B cell (primary cell): ENCODE measurements at regions not wholly inside any gene's neighbourhood (a gene's known extent, or its start where the extent isn't known, plus 50 kb on each side); places are given as distances from the start of the nearest gene placed in this dataset.

Experiments
- ATAC-seq: fragments of 200-7000 bp; cut with Tn5 transposase; one replicate; pipeline ENCODE4 v1.10.0; 2021; ENCODE audit warnings: low read depth, mild to moderate bottlenecking, moderate number of reproducible peaks, moderate library complexity
- CTCF ChIA-PET: fragments of 350-600 bp; sonication (Branson Sonifier 250); formaldehyde crosslinking; loops from one replicate; lab custom pipeline; 2021; ENCODE audit warnings: antibody characterized with exemption, inconsistent platforms; lab: Charles Lee
- POLR2A ChIA-PET: fragments of 350-600 bp; sonication (Branson Sonifier 250); formaldehyde crosslinking; loops from one replicate; lab custom pipeline; 2021; ENCODE audit warnings: antibody characterized with exemption; lab: Charles Lee
- DNase-seq: peaks from one replicate; pipeline ENCODE4 v3.0.0; 2013
- H2AFZ ChIP-seq: 2 replicates; pipeline ENCODE4 v1.6.1; 2012; ENCODE audit warnings: mild to moderate bottlenecking, low read depth, low read length; ENCODE audit not compliant: insufficient read depth, poor library complexity, severe bottlenecking
- H3K27ac ChIP-seq, 2 donors: 1 replicate in 1 of 2; 2 replicates in 1 of 2; pipeline ENCODE4 v1.5.1; 2012 to 2013; ENCODE audit warnings: low read length in 2 of 2, mild to moderate bottlenecking in 2 of 2, moderate library complexity in 1 of 2
- H3K27me3 ChIP-seq, 4 experiments: fragments of 200-600 bp in 1 of 4; sonication (generic) in 1 of 4; replicated peaks in 1 of 4; 1 replicate in 2 of 4; 2 replicates in 2 of 4; pipeline versions ENCODE4 v1.6.1 to v1.7.0; 2013 to 2016; ENCODE audit warnings: low read length in 3 of 4, mild to moderate bottlenecking in 2 of 4, mixed read lengths in 1 of 4, moderate library complexity in 1 of 4; ENCODE audit not compliant: insufficient read depth in 4 of 4, control insufficient read depth in 3 of 4; ENCODE audit errors: control extremely low read depth in 1 of 4
- H3K36me3 ChIP-seq, 2 experiments: replicated peaks in 1 of 2; 1 replicate in 1 of 2; 2 replicates in 1 of 2; pipeline versions ENCODE4 v1.6.1 to v1.7.1; 2013; ENCODE audit warnings: low read length in 1 of 2; ENCODE audit not compliant: insufficient read depth in 2 of 2, control insufficient read depth in 1 of 2; ENCODE audit errors: control extremely low read depth in 1 of 2, extremely low read depth in 1 of 2
- H3K4me1 ChIP-seq, 2 donors: fragments of 200-600 bp in 1 of 2; sonication (generic) in 1 of 2; 1 replicate in 1 of 2; 2 replicates in 1 of 2; pipeline versions ENCODE4 v1.5.1 to v1.6.1; 2013 to 2017; ENCODE audit warnings: low read length in 2 of 2; ENCODE audit not compliant: control insufficient read depth in 2 of 2, insufficient read depth in 2 of 2
- H3K4me2 ChIP-seq: replicated peaks from 2 replicates; pipeline ENCODE3; 2012; ENCODE audit warnings: mild to moderate bottlenecking, low read depth, low read length; ENCODE audit not compliant: poor library complexity, severe bottlenecking
- H3K4me3 ChIP-seq, 5 experiments: fragments of 200-600 bp in 1 of 5; sonication (generic) in 1 of 5; 1 replicate in 3 of 5; 2 replicates in 2 of 5; pipeline versions ENCODE4 v1.5.1 to v1.7.0; 2011 to 2016; ENCODE audit warnings: low read length in 4 of 5, mild to moderate bottlenecking in 4 of 5, low read depth in 2 of 5, control low read depth in 1 of 5, moderate library complexity in 1 of 5; ENCODE audit not compliant: insufficient read depth in 1 of 5; ENCODE audit errors: control extremely low read depth in 1 of 5, extremely low read depth in 1 of 5
- H3K79me2 ChIP-seq: fragments of 200-600 bp; sonication (generic); one replicate; pipeline ENCODE4 v1.6.0; 2016; ENCODE audit warnings: low read length; ENCODE audit not compliant: control insufficient read depth, insufficient read depth
- H3K9ac ChIP-seq: fragments of 200-600 bp; sonication (generic); 2 replicates; pipeline ENCODE4 v1.6.1; 2017; ENCODE audit warnings: mild to moderate bottlenecking, low read length, moderate library complexity
- H3K9me3 ChIP-seq, 3 donors: one replicate each; pipeline versions ENCODE4 v1.6.1 to v1.7.1; 2013; ENCODE audit warnings: low read length in 2 of 3; ENCODE audit not compliant: control insufficient read depth in 2 of 3, insufficient read depth in 1 of 3; ENCODE audit errors: control extremely low read depth in 1 of 3
- H4K20me1 ChIP-seq: 2 replicates; pipeline ENCODE4 v1.6.0; 2012; ENCODE audit warnings: mild to moderate bottlenecking, low read length; ENCODE audit not compliant: insufficient read depth, control insufficient read depth, poor library complexity, severe bottlenecking
- H3K27ac Mint-ChIP-seq: one replicate; pipeline ENCODE4 v1.8.0; 2021; ENCODE audit warnings: mixed read lengths
- H3K27me3 Mint-ChIP-seq: one replicate; pipeline ENCODE4 v1.8.0; 2021; ENCODE audit warnings: mixed read lengths
- H3K4me1 Mint-ChIP-seq: one replicate; pipeline ENCODE4 v1.8.0; 2021; ENCODE audit warnings: mixed read lengths
- H3K4me3 Mint-ChIP-seq: one replicate; pipeline ENCODE4 v1.8.0; 2021; ENCODE audit warnings: mixed read lengths
- H3K9me3 Mint-ChIP-seq: one replicate; pipeline ENCODE4 v1.8.0; 2022; ENCODE audit warnings: mixed read lengths; ENCODE audit not compliant: insufficient read depth
- EZH2 ChIP-seq: IDR thresholded peaks from 2 replicates; pipeline ENCODE4 v1.6.1; 2012; ENCODE audit warnings: borderline replicate concordance, low read depth, mild to moderate bottlenecking, moderate library complexity, low read length; ENCODE audit not compliant: insufficient read depth, poor library complexity, severe bottlenecking
- WGBS: methylation state at CpG from one replicate; pipeline ENCODE4 v1.1.5; 2013; ENCODE audit warnings: missing lambda C conversion rate; ENCODE audit not compliant: insufficient coverage; 5-methylcytosine and 5-hydroxymethylcytosine counted together
- intact Hi-C: fragments of 100-400 bp; cut with micrococcal nuclease; formaldehyde crosslinking; loops from one replicate; pipeline ENCODE4 v1.10.0; 2022
- TF ChIP-seq, protein P1 (sequence below): fragments of 200-600 bp; IDR thresholded peaks from one replicate; pipeline ENCODE4 v1.8.0; 2022; ENCODE audit warnings: antibody characterized with exemption, mild to moderate bottlenecking

DNA sequence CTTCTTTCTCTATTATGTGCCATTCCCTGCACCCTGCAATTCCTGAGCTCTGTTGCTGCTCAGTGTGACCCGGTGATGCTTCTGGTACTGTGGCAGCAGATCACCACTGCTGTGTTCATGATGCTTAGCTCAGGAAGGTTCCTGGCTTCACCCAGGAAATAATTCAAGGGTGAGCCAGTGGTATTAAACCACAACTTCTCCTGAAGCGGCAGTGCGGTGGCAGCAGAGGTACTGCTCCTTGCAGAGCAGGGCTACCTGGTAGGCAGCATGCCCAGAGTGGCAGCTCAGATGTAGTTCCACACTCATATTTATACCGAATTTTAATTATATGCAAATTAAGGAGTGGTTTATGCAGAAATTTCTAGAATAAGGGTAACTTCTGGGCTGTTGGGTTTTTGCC is 213.8 kb upstream of the ZNF608 start:
- Histone ChIP-seq H4K20me1 (no peaks in the 10 kb centered on the region), H3K4me1 (peaks cover 4 to 7% of the 10 kb centered on the region in 2 donors), H3K4me2 (no peak overlapping the region), H3K79me2 (no peaks in the 10 kb centered on the region), H3K27ac (no peak overlapping the region), H3K9ac (no peak overlapping the region), H3K36me3 (no peaks in the 10 kb centered on the region), H2AFZ (no peak overlapping the region), H3K4me3 (no peak overlapping the region), H3K9me3 (no peaks in the 10 kb centered on the region), H3K27me3 (no peaks in the 10 kb centered on the region)
- CTCF ChIA-PET: no interaction called here
- WGBS: 85% methylated on average over 1 of the region's 4 CpGs
- intact Hi-C loops: no loop called here
- ATAC-seq (no peak), DNase-seq (no peak)
- TF ChIP-seq EZH2: no peak
- TF ChIP-seq, protein P1, sequence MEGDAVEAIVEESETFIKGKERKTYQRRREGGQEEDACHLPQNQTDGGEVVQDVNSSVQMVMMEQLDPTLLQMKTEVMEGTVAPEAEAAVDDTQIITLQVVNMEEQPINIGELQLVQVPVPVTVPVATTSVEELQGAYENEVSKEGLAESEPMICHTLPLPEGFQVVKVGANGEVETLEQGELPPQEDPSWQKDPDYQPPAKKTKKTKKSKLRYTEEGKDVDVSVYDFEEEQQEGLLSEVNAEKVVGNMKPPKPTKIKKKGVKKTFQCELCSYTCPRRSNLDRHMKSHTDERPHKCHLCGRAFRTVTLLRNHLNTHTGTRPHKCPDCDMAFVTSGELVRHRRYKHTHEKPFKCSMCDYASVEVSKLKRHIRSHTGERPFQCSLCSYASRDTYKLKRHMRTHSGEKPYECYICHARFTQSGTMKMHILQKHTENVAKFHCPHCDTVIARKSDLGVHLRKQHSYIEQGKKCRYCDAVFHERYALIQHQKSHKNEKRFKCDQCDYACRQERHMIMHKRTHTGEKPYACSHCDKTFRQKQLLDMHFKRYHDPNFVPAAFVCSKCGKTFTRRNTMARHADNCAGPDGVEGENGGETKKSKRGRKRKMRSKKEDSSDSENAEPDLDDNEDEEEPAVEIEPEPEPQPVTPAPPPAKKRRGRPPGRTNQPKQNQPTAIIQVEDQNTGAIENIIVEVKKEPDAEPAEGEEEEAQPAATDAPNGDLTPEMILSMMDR: no peak
- Mint-ChIP-seq H3K4me1 (peaks cover 7% of the 10 kb centered on the region), H3K4me3 (no peak overlapping the region), H3K27me3 (no peaks in the 10 kb centered on the region), H3K9me3 (no peaks in the 10 kb centered on the region), H3K27ac (no peak overlapping the region)
- POLR2A ChIA-PET: no interaction called here

GRCh38 chr5:124961521-124961920 is 215.1 kb upstream of the ZNF608 start:
- TF ChIP-seq, protein P1: no peak
- no peak for TF ChIP-seq EZH2
- H2AFZ ChIP-seq: no peak overlapping the region
- H3K27me3 ChIP-seq: no peaks in the 10 kb centered on the region
- H3K4me3 ChIP-seq: no peak overlapping the region
- peaks cover 4 to 7% of the 10 kb centered on the region in 2 donors for H3K4me1 ChIP-seq
- H3K9me3 Mint-ChIP-seq: no peaks in the 10 kb centered on the region
- ChIA-PET POLR2A (no interaction called here), CTCF (no interaction called here)
- no peak overlapping the region for H3K4me3 Mint-ChIP-seq
- H3K36me3 ChIP-seq: no peaks in the 10 kb centered on the region
- peaks cover 7% of the 10 kb centered on the region for H3K4me1 Mint-ChIP-seq
- H3K9ac ChIP-seq: no peak overlapping the region
- no peak for DNase-seq
- no peak for ATAC-seq
- H3K79me2 ChIP-seq: no peaks in the 10 kb centered on the region
- H4K20me1 ChIP-seq: no peaks in the 10 kb centered on the region
- H3K4me2 ChIP-seq: no peak overlapping the region
- H3K9me3 ChIP-seq: no peaks in the 10 kb centered on the region
- intact Hi-C loops: no loop called here
- no peak overlapping the region for H3K27ac ChIP-seq
- WGBS: 100% methylated on average over 3 of the region's 4 CpGs
- no peaks in the 10 kb centered on the region for H3K27me3 Mint-ChIP-seq
- H3K27ac Mint-ChIP-seq: no peak overlapping the region
